HG03520 (cell line): ENCODE measurements at regions not wholly inside any gene's neighbourhood (a gene's known extent, or its start where the extent isn't known, plus 50 kb on each side); places are given as distances from the start of the nearest gene placed in this dataset.

Experiments
- ATAC-seq: cut with Tn5 transposase; IDR thresholded peaks from one replicate; pipeline ENCODE4 v1.9.1; 2021; ENCODE audit warnings: mild to moderate bottlenecking, moderate library complexity; ENCODE audit not compliant: unreplicated experiment

DNA sequence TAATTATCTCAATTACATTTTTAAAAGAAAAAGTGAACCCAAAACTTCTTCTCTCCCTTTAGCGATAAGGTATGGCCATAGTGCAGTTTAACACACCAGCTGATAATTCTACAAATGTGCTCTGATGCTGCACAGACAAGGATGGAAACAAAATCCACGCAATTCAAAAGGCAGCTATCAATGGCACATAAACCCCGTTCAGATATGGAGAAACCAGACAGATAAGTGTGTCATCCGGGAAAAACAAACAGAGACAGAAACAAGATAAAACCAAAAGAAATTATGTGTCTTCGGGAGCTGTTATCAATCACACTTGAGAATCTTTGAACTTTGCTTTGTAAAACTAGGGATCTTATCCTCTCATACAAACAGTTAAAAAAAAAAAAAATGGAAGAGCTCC, 73.6 kb downstream of the SIPA1L2 start:
- ATAC-seq: no peak

DNA sequence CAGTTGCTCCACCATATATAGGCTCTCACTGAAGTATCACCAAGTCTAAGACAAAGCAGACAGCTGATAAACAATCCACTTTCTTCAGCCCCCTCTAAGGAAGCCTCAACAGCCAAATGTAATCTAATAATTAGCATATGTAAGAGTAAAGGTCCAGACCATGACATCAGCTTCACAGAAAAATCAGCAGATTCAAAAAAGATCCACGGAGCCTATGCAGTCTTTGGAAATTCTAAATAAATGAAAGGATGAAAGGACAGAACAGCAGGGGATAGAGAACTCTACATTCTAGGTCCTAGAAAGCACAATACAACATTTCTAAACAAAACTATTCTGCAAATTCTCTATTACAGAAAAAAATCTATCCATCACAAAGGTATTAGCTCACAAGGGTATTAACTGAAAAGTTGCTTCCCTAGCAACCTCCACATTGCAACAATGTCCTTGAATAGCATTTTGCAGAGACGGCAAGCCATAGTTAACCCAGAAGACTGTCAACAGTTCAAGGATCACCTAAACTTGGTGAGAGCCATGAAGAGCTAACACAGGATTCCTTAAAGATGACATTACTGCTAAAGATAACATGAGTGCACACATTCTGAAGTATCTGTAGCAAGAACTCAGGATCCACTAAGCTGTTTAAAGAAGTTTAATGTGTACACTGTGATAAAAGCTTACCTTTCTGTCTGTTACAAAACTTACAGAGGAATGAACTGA, 74.3 kb downstream of the SIPA1L2 start:
- no peak for ATAC-seq

DNA sequence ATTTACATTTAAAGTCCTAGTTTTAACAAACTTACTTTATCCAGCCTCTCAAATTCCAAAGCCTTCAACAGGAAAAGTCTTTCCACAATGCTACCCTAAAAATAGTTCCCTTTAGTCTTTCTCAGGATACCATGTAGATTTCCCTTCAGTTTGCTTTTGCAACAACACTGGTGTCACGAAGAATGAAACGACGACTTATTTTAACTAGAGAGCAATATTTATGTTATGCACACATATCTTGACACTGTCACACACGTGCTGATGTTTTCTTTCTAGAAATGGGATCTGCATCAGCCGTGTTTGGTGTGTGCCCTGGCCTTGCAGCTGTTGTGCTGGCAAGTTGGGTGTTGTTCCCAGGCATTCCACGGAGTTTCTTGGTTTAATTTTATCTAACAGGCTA, 75.5 kb downstream of the SIPA1L2 start:
- no peak for ATAC-seq

GRCh38 chr1:232553809-232554208, 76.1 kb downstream of the SIPA1L2 start:
- ATAC-seq: no peak

DNA sequence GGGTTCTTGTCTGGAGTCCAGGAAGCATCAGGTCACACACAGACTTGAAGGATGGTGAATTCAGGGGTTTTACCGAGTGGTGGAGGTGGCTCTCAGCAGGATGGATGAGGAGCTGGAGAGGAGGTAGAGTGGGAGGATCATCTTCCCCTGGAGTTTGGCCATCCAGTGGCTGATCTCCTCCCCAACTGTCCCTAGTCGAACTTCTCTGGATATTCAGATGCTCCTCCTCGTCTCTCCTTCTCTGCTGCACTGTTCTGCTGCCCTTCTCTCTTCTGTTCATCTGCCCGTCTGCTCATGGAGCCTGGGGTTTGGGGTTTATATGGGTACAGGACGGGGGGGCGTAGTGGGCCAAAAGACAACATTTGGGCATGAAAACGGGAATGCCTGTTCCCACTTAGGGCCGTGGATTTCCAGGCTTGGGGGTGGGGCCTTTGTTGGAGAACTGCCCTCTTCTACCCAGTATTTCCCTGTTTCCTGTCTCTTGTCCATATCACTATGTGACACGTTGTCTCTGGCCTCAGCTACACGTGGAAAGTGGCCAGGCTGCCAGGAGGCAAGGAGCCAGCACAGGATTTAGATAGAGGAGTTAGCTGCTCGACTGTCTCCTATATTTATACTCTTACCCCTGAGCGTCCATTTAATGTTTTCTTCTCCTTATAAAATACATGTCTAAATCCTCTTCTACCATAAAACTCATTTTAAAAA, 76.7 kb downstream of the SIPA1L2 start:
- ATAC-seq: no peak

DNA sequence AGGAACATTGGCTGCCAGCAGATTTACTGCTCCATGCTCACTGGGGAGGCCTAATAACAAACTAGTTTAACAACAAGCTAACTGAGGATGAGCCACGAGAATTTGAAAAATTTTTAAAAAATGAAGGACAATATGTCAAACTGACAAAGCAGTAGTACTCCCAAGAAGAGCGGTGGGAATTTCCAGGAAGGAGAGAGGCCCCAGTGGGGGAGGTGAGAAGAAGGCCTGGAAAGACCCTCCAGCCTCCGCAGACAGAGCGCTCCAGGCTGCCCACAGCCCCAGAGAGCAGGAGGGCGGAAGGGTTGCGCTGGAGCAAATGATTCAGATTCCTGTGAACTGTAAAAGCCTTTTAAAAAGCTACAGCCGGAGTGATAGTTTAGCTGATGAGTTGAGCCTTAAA, 78.5 kb downstream of the SIPA1L2 start:
- ATAC-seq: no peak

- ATAC-seq: no peak
Observed at GRCh38 chr1:232550007-232550406, 79.9 kb downstream of the SIPA1L2 start.

GRCh38 chr1:232548691-232549090, 81.2 kb downstream of the SIPA1L2 start:
- ATAC-seq: no peak

- no peak for ATAC-seq
Observed at GRCh38 chr1:232547938-232548484, 81.9 kb downstream of the SIPA1L2 start.

DNA sequence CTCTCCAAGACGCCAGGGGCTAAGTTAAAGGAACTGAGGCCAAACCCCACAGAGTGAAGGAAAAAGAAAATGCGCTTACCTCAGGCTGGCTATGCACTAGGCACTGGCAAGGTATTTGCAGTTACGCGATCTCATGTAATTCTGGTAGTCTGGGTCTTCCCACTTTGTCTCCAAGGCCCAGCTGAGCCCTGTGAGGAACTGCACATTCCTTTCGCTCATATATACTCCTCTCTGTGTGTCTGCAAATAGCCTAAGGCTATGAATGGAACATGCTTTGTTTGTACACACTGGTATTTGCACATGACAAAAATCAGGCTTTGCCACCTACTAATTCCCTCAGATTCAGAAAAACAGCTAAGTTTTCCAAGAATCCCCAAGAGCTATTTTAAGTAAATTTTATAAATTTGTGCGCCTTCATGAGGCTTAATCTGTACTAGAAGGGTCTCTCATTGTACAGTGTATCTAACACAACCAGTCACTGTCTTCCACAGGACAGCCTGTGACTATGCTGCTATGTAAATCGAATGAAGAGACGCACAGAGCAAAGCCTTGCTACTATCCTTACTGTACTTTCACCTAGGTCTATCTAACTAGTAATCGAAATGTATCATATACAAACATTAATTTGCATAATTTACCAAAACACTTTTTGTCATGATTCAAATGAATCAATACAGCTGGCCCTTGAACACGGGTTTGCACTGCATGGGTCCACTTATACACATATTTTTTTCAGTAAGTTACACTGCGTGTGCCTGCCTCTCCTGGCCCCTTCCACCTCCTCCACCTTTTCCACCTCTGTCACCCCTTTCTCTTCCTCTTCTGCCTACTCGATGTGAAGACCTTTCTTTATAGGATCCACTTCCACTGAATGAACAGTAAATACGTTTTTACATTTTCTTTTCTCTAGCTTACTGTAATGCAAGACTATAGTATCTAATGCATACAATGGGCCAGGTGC, 87.0 kb downstream of the SIPA1L2 start:
- no peak for ATAC-seq

DNA sequence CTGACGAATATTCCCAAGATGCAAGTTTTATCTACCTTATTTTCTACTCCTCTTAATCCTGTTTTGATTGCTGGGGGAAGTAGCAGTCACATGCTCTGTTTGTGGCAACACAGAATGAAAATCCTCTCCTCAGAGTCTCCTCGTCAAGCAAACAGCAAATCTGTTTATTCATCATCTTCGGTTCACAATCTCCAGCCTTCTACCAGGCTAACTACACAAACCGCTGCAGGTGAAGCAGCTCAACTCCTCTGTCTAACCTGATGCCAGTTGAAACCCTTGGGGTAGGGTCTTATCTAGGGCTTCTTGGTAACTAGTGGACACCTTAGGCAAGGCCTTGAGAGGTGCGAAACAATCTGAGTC, 91.0 kb downstream of the SIPA1L2 start:
- ATAC-seq: no peak

DNA sequence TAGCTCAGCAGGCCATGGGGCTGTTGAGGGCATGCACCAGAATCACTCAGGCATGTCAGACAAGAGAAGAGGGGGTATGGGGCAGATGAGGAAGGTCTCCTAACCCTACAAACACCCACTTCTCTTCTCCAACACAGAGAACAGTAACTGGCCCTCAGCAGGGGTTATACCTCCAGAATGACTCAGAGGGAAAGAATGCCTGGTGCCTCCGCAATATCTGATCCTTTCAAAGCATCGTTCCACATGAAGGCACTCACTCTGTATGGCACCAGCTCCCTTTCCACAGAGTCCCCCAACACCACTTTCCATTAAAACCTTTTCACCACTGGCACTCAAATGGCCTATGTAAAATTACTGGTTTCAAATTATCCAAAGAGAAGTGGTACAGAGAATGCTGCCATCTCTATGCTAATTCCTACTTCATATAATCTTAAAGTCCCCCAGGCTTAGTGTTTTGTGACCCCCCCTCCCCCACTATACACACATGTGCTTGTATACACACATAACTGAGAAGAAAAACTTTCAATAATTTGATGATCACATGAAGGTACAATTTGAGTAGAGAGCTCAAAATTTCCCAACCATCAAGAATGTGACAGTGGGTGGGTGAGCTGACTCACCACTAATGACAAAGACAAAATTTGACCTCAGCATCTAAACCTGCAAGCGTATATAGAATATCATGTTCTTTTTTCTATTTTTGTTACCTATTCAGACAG, 91.5 kb downstream of the SIPA1L2 start:
- no peak for ATAC-seq

GRCh38 chr1:232534552-232535517, 95.1 kb downstream of the SIPA1L2 start:
- no peak for ATAC-seq

DNA sequence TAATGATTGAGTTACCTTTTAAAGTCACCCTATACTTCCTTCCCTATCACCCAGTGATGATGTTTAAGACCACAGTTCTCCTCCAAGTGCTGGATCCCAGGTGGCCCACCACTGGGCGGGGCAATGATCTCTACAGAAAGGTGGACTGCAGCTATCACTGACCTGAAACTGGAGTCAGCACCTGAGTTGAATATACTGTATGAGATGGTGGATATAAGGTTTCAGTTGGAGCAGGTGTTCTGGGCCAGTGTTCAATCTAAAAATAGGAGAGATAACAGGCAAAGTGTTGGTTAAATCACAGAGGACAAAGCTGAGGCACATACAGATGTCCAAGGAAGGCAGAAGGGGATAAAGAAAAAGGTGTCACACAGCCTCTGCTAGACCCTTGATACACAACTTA, 96.6 kb downstream of the SIPA1L2 start:
- no peak for ATAC-seq

DNA sequence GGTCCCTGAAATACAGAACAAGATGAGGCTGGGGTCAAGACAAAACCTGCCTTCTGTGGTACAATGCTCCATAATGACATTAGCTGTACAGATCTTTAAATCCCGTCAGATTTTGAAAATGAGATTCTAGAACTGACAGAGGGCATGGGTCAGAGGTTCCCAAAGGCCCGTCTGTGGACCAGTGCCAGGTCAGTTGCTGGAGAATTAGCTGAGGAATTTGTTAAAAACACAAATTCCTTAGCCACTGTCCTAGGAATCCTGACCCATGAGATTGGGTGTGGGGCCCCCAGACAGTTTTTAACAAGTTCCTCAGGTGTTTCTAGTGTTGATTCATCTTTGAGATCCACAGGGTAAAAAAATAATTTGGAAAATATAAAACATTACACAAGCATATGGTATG, 97.0 kb downstream of the SIPA1L2 start:
- no peak for ATAC-seq

DNA sequence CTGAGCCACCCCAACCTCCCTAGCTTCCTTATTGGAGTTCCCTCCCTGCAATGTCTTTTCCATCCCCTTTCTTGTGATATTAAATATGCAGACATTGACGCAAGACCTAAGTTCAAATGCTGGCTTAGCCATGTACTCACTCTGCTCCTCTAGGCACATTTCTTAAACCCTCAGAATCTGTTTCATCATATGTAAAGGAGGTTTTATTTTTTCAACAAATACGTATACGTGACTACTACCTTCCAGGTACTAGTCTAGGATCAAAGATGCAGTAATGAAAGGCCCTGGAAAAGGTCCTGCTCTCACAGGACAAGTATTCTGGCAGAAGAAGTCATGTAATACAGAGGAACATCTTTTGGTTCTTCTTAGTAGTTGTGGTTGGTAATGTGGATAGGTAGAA, 98.6 kb downstream of the SIPA1L2 start:
- no peak for ATAC-seq

DNA sequence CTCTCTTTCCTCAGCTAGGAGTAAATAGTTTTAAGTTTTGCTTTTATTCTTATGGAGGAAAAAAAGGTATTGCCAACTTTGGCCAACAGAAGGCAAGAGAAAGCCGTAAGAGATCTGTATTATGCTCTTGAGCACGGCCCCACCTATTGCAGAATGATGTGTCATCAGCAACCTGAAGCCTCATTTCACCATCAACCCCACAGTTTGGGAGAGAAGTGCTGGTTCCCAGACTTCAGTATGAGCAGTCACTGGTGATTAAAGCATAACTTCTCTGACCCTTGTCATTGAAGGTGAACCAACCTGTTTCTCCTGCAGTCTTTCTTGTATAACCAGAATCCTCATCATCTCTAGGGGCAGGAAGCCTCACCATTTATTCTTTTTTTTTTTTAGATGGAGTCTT, 100.2 kb downstream of the SIPA1L2 start:
- no peak for ATAC-seq

- ATAC-seq: no peak
Observed at GRCh38 chr1:232528472-232529089, 101.4 kb downstream of the SIPA1L2 start.

GRCh38 chr1:232524056-232524455, 105.9 kb downstream of the SIPA1L2 start:
- no peak for ATAC-seq
